HG02610 (cell line): ENCODE measurements at regions not wholly inside any gene's neighbourhood (a gene's known extent, or its start where the extent isn't known, plus 50 kb on each side); places are given as distances from the start of the nearest gene placed in this dataset.
"Not testable (repeated sequence)": the region's sequence is repeated elsewhere in the genome, so short reads cannot be mapped to it uniquely, and the experiment has no call there.

ENCODE experiments used
- ATAC-seq: cut with Tn5 transposase; IDR thresholded peaks from one replicate; pipeline ENCODE4 v1.9.1; 2021; ENCODE audit warnings: mild to moderate bottlenecking, moderate library complexity; ENCODE audit not compliant: unreplicated experiment

DNA sequence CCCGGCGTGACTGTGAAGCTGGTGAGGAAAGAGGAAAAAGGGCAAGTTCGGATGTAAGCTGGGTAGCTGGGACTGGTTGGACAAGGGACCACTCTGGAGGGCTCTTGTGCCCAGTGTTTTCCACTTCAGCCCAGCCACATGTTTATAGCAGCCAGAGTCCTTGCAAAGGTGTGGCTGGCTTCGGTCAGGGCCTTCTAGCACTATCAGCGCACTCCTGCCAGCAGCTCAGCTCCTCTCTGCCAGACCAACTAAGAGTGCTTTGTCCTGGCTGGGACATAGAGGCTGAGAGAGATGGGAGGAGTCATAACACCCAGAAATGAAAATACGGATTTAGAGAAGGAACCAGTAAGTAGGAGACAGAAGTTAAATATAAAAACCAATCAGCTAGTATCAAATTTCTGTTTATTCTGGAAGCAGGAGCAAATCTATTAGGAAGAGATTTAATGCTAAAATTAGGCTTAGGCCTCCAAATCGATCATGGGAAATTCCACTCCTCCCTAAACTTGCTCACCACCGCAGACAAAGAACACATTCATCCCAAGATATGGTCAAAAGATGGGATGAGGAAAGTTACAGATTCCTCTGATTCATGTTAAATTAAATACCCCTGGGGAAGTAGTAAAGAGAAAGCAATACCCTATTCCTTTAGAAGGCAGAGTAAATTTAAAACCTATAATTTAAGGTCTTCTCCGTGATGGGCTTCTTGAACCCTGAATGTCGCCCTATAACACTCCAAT lies 135.0 kb downstream of the RALA start:
- ATAC-seq: no peak

DNA sequence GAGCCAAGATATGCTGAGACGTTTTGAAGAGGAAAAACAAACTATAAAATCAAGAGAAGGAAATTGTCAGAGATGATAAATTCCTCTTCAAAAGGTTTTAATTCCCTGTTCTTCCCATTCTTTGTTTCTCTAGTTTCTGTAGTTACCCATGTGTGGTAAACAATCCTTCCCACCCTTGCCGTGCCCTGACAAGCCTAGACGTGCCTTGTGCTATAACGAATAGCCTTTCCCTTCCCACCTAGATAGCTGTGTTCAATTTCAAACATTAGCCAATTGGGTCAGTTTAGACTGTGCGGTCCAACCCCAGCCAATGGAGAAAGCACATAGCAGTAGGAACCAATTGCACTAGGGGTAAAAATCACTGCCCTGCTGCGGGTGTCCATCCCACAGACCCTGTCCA lies 138.1 kb downstream of the RALA start:
- ATAC-seq: no peak

DNA sequence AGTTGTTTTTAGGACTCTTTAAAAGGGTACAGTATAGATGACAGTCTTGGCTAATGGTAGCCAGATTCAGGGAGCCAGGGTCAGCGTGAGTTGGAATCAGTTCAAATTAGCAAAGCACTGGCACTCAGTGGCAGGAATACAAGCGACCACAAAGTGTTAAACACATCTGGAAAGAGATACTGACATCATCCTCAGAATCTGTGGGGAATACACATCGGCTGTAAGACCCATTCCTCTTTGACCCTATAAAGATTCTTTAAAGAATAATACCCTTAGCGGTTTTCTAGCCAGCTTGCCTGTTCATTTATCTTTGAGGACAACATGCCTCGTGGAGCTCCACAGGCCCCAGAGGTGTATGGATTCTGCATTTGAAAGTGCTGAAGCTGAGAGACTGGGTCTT lies 139.1 kb downstream of the RALA start:
- not testable (repeated sequence) for ATAC-seq

DNA sequence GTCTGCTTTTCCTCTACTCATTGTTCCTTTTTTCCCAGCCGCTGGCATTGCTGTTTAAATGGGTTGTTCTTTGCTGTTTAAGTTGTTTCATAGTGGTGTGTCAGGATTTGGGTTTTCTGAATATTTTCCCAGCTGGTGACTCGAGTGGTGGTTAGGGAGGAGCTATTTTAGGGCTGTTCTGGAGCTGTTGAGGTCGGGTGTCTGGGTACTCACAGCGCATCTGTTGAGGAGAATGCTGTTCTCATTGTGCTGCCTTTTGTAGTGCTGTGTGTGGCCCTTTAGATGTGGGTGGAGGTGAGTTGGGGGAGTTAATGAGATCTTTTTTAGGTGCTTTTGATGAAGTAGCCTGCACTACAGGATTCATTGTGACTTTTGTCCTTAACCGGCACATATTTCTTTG lies 139.5 kb downstream of the RALA start:
- ATAC-seq: not testable (repeated sequence)

DNA sequence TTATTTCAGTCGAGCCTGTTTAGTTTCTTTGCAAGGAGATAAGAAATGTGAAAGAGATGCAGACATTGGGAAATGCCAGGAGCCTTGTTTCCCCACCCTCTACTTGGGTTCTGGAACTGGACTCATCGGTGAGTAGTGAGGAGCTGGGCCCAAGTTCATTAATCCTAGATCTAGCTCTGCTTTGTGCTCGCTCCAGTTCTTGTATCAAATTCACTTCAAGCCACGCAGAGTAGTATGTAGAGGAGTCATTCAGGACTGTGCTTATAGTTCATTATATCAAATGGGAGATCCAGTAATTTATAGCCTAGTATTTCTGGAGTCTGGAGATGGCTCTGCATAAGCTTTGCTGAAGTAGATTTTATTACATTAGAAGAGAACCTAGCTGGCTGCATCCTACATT lies 142.5 kb downstream of the RALA start:
- ATAC-seq: not testable (repeated sequence)

DNA sequence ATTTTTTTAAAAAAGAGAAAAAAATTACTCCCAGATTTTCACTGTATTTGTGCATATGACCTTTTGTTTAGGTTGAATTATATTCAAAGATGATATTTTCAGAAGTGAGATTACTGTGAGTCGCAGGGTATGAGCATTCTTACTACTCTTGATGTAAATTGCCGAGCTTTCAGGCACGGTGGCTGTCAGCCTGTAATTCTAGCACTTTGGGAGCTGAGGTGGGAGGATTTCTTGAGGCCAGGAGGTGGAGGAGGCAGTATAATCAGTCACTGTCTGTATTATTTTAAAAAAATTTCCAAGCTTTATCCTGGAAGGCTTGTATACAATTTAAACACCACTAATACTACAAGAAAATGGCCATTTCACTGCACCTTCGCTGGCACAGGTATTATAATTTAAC lies 145.1 kb downstream of the RALA start:
- not testable (repeated sequence) for ATAC-seq

DNA sequence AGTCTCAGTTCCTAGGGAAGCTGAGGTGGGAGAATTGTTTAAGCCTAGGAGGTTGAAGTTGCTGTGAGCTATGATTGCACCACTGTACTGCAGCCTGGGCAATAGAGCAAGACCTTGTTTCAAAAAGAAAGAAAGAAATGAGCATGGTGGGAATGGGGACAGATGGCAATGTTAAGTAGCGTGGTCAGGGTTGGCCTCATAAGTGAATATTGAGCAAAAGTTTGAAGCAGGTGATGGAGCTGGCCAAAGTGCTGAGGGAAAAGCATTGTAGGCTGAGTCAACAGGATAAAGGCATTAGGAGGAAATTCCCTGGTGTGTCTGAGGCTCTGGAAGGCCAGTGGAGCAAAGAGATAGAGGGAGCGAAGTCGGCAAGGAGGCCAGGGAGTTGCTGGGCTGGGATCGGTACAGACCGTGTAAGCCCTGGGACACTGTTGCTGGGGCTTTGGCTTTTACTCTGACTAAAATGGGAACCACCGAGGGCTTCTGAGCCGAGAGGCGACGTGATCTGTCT lies 151.0 kb downstream of the RALA start:
- ATAC-seq: not testable (repeated sequence)

DNA sequence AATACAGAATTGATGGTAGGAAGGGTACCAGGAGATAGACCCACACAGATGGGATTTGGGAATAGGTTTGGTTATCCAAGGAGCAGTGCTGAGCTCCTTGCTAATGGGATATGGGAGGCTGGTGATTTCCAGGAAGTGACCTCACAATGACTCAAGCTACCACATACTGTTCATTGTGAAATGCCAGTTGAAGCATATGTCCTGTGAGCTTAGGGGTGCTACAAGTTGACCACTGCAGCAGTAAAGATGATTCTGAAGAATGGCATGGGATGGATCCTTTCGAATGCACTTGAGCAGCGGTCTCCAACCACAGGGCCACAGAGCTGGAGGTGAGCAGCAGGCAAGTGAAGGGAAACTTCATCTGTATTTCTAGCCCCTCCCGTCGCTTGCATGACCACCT lies 158.2 kb downstream of the RALA start:
- not testable (repeated sequence) for ATAC-seq

DNA sequence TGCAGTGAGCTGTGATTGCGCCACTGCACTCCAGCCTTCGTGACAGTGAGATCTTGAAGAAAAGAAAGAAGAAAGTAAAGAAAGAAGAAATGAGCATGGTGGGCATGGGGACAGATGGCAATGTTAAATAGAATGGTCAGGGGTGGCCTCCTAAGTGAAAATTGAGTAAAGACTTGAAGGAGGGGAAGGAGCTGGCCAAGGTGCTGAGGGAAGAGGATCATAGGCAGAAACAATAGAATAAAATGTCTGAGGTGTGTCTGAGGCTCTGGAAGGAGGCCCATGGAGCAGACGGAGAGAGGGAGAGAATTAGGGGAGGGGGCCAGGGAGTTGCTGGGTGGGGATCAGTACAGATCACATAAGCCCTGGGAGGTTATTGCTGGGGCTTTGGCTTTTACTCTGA lies 163.1 kb downstream of the RALA start:
- not testable (repeated sequence) for ATAC-seq

DNA sequence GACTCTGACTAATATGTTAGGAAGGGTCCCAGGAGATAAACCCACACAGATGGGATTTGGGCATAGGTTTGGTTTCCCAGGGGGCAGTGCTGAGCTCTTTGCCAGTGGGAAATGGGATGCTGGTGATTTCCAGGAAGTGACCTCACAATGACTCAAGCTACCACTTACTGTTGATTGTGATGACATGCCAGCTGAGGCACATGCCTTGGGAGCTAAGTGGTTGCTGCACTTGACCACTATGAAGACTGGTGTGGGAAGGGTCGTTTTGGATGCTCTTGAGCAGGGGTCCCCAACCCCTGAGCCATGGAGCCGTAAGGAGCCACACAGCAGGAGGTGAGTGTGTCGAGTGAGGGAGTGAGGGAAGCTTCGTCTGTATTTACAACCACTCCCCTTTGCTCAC lies 159.0 kb upstream of the CDK13 start:
- ATAC-seq: not testable (repeated sequence)

DNA sequence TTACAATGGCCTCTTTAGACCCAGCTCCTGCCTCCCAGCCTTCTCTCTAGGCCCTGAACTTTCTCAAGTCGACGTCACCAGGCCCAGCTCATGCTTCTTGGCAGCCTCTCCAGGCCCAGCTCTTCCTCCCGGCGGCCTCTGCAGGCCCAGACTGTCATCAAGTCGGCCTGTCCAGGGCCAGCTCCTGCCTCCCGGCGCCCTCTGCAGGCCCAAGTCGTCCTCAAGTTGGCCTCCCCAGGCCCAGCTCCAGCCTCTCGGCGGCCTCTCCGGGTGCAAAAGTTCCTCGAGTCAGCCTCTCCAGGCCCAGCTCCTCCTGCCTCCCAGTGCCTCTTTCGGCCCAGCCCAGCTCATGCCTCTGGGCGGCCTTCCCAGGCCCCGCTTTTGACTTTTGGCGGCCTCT lies 158.1 kb upstream of the CDK13 start:
- not testable (repeated sequence) for ATAC-seq

DNA sequence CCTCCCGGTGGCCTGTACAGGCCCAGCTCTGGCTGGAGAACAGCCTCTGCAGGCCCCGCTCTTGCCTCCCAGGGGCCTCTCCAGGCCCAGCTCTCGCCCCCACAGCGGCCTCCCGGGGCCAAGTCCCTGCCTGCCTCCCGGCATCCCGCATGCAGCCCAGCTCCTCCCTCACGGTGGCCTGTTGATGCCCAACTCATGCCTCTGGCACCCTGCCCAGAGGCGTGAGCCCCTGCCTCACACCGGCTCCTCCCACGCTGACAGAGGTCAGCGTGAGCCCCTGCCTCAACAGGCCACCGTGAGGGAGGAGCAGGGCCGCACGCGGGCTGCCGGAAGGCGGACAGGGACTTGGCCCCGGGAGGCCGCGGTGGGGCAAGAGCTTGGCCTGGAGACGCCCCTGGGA lies 157.0 kb upstream of the CDK13 start:
- ATAC-seq: not testable (repeated sequence)

DNA sequence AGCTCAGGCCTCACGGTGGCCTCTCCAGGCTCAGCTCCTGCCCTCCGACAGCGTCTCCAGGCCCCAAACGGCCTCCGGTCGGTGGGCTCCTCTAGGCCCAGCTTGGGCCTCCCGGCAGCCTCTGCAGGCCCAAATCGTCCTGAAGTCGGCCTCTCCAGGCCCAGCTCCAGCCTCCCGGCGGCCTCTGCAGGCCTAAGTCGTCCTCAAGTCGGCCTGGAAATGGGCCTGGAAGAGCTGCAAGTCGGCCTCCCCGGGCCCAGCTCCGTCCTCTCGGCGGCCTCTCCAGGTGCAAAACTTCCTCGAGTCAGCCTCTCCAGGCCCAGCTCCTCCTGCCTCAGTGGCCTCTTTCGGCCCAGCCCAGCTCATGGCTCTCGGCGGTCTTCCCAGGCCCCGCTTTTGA lies 156.2 kb upstream of the CDK13 start:
- ATAC-seq: not testable (repeated sequence)

DNA sequence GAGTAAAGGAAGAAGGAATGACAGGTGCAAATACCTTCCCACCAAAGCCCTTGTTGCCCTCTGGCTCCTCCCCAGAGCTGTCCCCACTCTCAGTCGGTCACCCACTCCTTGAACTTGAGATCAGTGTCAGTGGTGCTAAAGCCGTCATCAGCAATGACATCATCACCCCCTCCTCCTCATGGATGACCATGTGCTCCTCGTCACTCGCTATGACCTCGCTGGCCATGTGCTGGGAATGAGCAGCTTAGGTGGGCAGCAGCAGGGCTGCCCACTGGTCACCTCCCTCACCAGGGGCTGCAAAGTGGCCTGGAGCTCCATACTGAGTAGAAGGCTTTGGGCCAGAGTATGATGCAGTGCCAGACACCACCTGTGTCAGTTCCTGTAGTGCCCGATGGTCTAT lies 153.1 kb upstream of the CDK13 start:
- not testable (repeated sequence) for ATAC-seq

DNA sequence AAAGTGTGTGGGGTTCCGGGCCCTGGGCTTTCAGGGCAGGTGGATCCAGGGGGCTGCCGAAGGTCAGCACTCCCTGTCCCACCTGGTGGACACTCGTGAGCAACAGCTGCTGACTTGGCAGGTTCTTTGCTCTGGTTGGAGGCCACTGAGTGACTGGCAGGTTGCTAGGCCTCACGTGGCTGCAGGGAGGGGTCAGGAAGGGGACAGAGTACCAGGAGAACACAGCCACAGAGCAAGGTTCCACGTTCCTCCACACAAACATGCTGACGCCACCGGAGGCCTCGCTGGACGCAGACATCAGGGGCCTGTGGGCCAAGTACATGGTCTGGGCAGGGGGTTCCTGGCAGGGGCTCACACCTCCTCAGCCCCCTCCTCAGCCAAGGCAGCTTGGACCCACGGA lies 152.0 kb upstream of the CDK13 start:
- not testable (repeated sequence) for ATAC-seq

DNA sequence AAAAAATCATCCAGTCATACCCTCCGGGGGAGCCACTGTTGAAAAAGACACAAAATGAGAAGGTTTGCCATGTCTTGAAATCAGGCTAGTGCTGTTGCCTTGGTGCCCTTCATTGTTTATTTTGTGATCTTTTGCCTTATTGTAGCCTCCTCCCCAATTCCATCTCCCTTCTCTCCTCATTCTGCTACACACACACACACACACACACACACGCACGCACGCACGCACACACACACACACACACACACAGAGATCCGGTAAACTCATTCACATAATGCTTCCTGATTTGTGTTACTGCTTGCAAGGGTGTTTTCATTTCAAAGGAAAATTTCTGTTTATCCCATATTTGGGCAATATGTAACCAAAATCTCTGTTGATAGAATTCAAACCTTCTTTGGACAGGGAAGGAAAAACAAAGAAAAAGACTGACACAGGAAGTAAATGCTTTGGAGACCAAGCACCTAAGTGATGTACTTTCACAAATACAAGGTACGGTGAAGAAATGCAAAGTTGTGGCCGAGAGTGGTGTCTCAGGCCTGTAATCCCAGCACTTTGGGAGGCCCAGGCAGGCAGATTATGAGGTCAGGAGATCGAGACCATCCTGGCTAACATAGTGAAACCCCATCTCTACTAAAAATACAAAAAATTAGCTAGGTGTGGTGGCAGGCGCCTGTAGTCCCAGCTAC lies 141.1 kb upstream of the CDK13 start:
- no peak for ATAC-seq

DNA sequence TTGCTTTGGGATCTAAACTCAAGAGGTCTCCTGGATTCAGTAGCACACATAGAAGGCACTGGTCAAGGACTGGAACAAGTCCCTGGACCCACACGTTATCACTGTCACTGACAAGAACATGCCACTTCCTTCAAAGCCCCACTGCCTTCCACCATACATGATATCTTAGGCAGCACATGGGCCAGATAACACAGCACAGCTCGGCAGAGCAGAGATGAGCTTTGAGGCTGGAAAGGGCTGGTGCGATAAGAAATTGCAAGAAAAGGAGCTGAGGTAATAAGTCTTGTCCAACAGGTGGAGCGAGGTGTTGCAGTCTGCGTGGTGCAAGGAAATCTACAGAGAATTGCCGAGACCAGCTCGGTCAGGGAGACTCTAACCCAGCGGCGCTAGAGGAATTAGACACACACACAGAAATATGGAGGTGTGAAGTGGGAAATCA lies 139.8 kb upstream of the CDK13 start:
- ATAC-seq: no peak

DNA sequence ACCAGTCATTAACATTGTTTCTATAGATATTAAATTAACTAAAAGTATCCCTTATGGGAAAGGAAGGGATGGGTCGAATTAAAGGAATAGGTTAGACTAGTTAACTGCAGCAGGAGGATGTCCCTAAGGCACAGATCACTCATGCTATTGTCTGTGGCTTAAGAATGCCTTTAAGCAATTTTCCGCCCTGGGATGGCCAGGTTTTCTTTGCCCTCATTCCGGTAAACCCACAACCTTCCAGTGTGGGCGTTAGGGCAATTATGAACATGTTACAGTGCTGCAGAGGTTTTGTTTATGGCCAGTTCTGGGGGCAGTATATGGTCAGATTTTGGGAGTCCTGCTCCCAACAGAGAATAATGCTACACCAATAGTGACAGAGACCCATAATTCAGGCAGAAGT lies 139.3 kb upstream of the CDK13 start:
- ATAC-seq: no peak

DNA sequence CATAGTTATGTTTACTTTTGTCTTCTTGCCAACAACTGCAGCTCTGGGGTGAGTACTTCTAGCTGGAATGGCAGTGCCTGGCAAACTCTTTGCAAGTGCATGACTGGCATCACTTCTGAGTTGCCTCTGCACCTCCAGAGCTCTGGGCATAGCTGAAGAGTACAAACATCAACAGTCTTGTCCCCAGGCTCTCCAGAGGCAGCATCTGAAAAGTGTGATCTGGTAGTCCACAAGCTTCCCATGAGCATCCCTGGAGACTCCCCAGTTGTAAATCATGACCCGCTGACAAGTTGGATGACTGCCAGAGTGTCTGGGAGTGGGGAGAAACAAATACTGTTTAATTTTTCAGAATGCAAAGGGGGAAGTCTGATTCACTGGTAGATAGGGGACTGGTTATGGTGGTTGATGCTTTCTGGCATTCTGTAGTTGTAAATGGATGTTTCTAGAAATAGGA lies 138.9 kb upstream of the CDK13 start:
- ATAC-seq: no peak

DNA sequence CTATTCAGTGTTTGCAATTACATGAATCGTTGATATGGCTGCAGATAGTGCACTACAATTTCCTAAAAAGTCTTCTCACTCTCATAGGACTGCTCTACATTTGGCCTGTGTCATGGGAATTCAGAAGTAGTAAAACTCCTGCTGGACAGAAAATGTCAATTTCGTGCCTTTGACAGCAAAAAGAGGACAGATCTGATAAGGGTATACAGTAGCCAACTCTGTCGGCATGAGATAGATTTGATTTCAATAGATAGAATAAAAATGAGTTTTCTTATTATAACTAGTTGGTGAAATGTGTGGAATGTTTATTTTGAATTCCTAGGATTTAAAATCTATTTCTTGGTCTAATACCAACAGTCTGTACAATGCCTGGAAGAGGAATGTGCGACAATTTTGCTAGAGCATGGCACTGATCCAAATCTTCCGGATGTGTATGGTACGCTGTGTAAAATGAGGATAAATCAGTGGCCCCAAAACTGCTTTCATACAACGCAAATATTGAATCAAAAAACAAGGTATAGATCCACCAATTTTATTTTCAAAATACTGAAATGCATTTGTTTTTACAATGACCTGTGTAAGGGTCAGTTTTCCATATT lies 133.5 kb upstream of the CDK13 start:
- ATAC-seq: no peak

DNA sequence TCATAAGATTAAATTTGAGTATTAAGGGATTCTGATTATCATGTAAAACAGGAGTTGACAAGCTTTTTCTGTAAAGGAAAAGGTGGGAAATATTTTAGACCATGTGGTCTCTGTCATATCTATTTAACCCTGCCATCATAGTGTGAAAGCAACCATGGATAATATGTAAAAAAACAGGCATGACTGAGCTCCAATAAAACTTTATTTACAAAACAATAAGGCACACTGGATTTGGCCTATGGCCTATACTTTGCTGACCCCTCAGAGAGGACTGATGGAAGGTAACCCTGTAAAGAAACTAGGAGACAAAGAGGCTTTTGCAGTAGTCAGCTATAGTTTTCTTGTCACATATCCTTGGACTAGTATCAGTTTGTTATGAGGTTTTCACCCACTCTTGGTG lies 130.5 kb upstream of the CDK13 start:
- no peak for ATAC-seq
